ENCODE measurements at regions not wholly inside any gene's neighbourhood (a gene's known extent, or its start where the extent isn't known, plus 50 kb on each side); places are given as distances from the start of the nearest gene placed in this dataset.

GRCh38 chr2:192993059-192993458 is 798.3 kb upstream of the TMEFF2 start (continued):
- TF ChIP-seq CHD7 (IDR thresholded peaks at IDR 0.05; ENCODE audit: insufficient replicate concordance, low read length) (no peak), SIX5 (IDR thresholded peaks at IDR 0.05; ENCODE audit: low read depth, low read length) (no peak), GABPA (IDR thresholded peaks at IDR 0.05; ENCODE audit: borderline replicate concordance, insufficient read depth, low read length) (no peak)
